Germinal center (tissue), 1 donor: ENCODE measurements at regions not wholly inside any gene's neighbourhood (a gene's known extent, or its start where the extent isn't known, plus 50 kb on each side); places are given as distances from the start of the nearest gene placed in this dataset.
"Not testable (repeated sequence)": the region's sequence is repeated elsewhere in the genome, so short reads cannot be mapped to it uniquely, and the experiment has no call there.

Source experiments
- DNase-seq: peaks from one replicate; pipeline ENCODE4 v3.0.0; 2012; ENCODE audit warnings: mixed read lengths, low spot score

- not testable (repeated sequence) for DNase-seq
These were observed 226.0 kb downstream of the TMEM121 start for GRCh38 chr14:105752420-105752819.

- no peak for DNase-seq
These were observed 234.4 kb downstream of the TMEM121 start for GRCh38 chr14:105760691-105761344.

GRCh38 chr14:105761345-105761740 lies 235.0 kb downstream of the TMEM121 start:
- not testable (repeated sequence) for DNase-seq

- DNase-seq: no peak
These were observed 235.5 kb downstream of the TMEM121 start for GRCh38 chr14:105761842-105762241.

- not testable (repeated sequence) for DNase-seq
These were observed 235.9 kb downstream of the TMEM121 start for GRCh38 chr14:105762262-105762661.

- DNase-seq: not testable (repeated sequence)
These were observed 238.0 kb downstream of the TMEM121 start for GRCh38 chr14:105764254-105764901.

GRCh38 chr14:105765072-105765825 lies 238.9 kb downstream of the TMEM121 start:
- not testable (repeated sequence) for DNase-seq

GRCh38 chr14:105765893-105766614 lies 239.7 kb downstream of the TMEM121 start:
- DNase-seq: no peak

- no peak for DNase-seq
These were observed 240.9 kb downstream of the TMEM121 start for GRCh38 chr14:105767315-105767714.

GRCh38 chr14:105768039-105768438 lies 241.7 kb downstream of the TMEM121 start:
- not testable (repeated sequence) for DNase-seq

GRCh38 chr14:105769061-105769730 lies 242.8 kb downstream of the TMEM121 start:
- DNase-seq: not testable (repeated sequence)

GRCh38 chr14:105770619-105771216 lies 244.3 kb downstream of the TMEM121 start:
- DNase-seq: not testable (repeated sequence)

GRCh38 chr14:105771261-105772226 lies 245.2 kb downstream of the TMEM121 start:
- not testable (repeated sequence) for DNase-seq

- DNase-seq: not testable (repeated sequence)
These were observed 246.4 kb downstream of the TMEM121 start for GRCh38 chr14:105772710-105773250.

- no peak for DNase-seq
These were observed 247.2 kb downstream of the TMEM121 start for GRCh38 chr14:105773584-105773983.

GRCh38 chr14:105774001-105774400 lies 247.6 kb downstream of the TMEM121 start:
- DNase-seq: no peak

- DNase-seq: not testable (repeated sequence)
These were observed 248.4 kb downstream of the TMEM121 start for GRCh38 chr14:105774585-105775348.

- DNase-seq: not testable (repeated sequence)
These were observed 249.1 kb downstream of the TMEM121 start for GRCh38 chr14:105775349-105775923.
